Parathyroid adenoma (tissue), 2 donors: ENCODE measurements at regions not wholly inside any gene's neighbourhood (a gene's known extent, or its start where the extent isn't known, plus 50 kb on each side); places are given as distances from the start of the nearest gene placed in this dataset.

Experiments used
- H2AFZ ChIP-seq: fragments of 300-600 bp; sonication (generic); one replicate; pipeline ENCODE4 v1.7.0; 2017; ENCODE audit warnings: antibody characterized with exemption, mild to moderate bottlenecking
- H3K27ac ChIP-seq: fragments of 300-600 bp; sonication (generic); one replicate; pipeline ENCODE4 v1.7.0; 2017
- H3K27me3 ChIP-seq: fragments of 300-600 bp; sonication (generic); one replicate; pipeline ENCODE4 v1.7.0; 2017; ENCODE audit warnings: low read length; ENCODE audit not compliant: control insufficient read depth, insufficient read depth
- H3K36me3 ChIP-seq: fragments of 300-600 bp; sonication (generic); one replicate; pipeline ENCODE4 v1.7.0; 2017; ENCODE audit warnings: low read length; ENCODE audit not compliant: control insufficient read depth, insufficient read depth
- H3K4me1 ChIP-seq: fragments of 300-600 bp; sonication (generic); one replicate; pipeline ENCODE4 v1.7.0; 2017; ENCODE audit warnings: control low read depth
- H3K4me2 ChIP-seq: fragments of 300-600 bp; sonication (generic); one replicate; pipeline ENCODE4 v1.7.0; 2017; ENCODE audit warnings: low read length
- H3K4me3 ChIP-seq: fragments of 300-600 bp; sonication (generic); one replicate; pipeline ENCODE4 v1.7.0; 2017; ENCODE audit warnings: low read depth, low read length
- H3K79me2 ChIP-seq: fragments of 300-600 bp; sonication (generic); one replicate; pipeline ENCODE4 v1.7.0; 2017; ENCODE audit warnings: control low read depth
- H3K9ac ChIP-seq: fragments of 300-600 bp; sonication (generic); one replicate; pipeline ENCODE4 v1.7.0; 2017; ENCODE audit warnings: mild to moderate bottlenecking
- H3K9me3 ChIP-seq: fragments of 300-600 bp; sonication (generic); one replicate; pipeline ENCODE4 v1.7.0; 2017; ENCODE audit warnings: low read length; ENCODE audit not compliant: control insufficient read depth
- CTCF ChIP-seq: fragments of 300-600 bp; sonication (generic); IDR thresholded peaks from one replicate; pipeline ENCODE4 v1.7.0; 2017; ENCODE audit warnings: antibody characterized with exemption, mild to moderate bottlenecking
- donor health status: primary hyperparathyroidism.

- H3K27me3 ChIP-seq, result no peaks in the 10 kb centered on the region
- no peak overlapping the region for H2AFZ ChIP-seq
- H3K36me3 ChIP-seq, result no peaks in the 10 kb centered on the region
- H3K9me3 ChIP-seq, result no peaks in the 10 kb centered on the region
- no peaks in the 10 kb centered on the region for H3K79me2 ChIP-seq
- no peak overlapping the region for H3K27ac ChIP-seq
- no peak overlapping the region for H3K9ac ChIP-seq
- no peak for TF ChIP-seq CTCF
- H3K4me3 ChIP-seq, result no peak overlapping the region
- H3K4me1 ChIP-seq, result no peaks in the 10 kb centered on the region
- no peak overlapping the region for H3K4me2 ChIP-seq
These were observed 117.1 kb upstream of the POT1 start for GRCh38 chr7:125046767-125047166.

- Histone ChIP-seq H3K79me2 (no peaks in the 10 kb centered on the region), H2AFZ (no peak overlapping the region), H3K36me3 (no peaks in the 10 kb centered on the region), H3K4me1 (no peaks in the 10 kb centered on the region), H3K4me2 (no peak overlapping the region), H3K27me3 (no peaks in the 10 kb centered on the region), H3K9ac (no peak overlapping the region), H3K4me3 (no peak overlapping the region), H3K27ac (no peak overlapping the region), H3K9me3 (no peaks in the 10 kb centered on the region)
- TF ChIP-seq CTCF, result no peak
These were observed 103.9 kb upstream of the POT1 start for GRCh38 chr7:125033506-125033905.

GRCh38 chr7:125032943-125033342 lies 103.3 kb upstream of the POT1 start:
- Histone ChIP-seq H3K9me3 (no peaks in the 10 kb centered on the region), H3K79me2 (no peaks in the 10 kb centered on the region), H3K27me3 (no peaks in the 10 kb centered on the region), H3K27ac (no peak overlapping the region), H3K4me2 (no peak overlapping the region), H3K4me1 (no peaks in the 10 kb centered on the region), H3K36me3 (no peaks in the 10 kb centered on the region), H2AFZ (no peak overlapping the region), H3K9ac (no peak overlapping the region), H3K4me3 (no peak overlapping the region)
- no peak for TF ChIP-seq CTCF

GRCh38 chr7:125030756-125031387 lies 101.2 kb upstream of the POT1 start:
- Histone ChIP-seq H3K4me2 (no peak overlapping the region), H3K27me3 (no peaks in the 10 kb centered on the region), H3K4me3 (no peak overlapping the region), H3K4me1 (no peaks in the 10 kb centered on the region), H2AFZ (no peak overlapping the region), H3K79me2 (no peaks in the 10 kb centered on the region), H3K36me3 (no peaks in the 10 kb centered on the region), H3K9ac (no peak overlapping the region), H3K27ac (no peak overlapping the region), H3K9me3 (no peaks in the 10 kb centered on the region)
- no peak for TF ChIP-seq CTCF

- Histone ChIP-seq H3K9ac (no peak overlapping the region), H3K4me1 (no peaks in the 10 kb centered on the region), H3K9me3 (no peaks in the 10 kb centered on the region)
These were observed 96.0 kb upstream of the POT1 start for GRCh38 chr7:125025620-125026019.

More at GRCh38 chr7:125025620-125026019, 96.0 kb upstream of the POT1 start:
- Histone ChIP-seq H3K79me2 (no peaks in the 10 kb centered on the region), H3K4me3 (no peak overlapping the region), H3K4me2 (no peak overlapping the region), H3K27me3 (no peaks in the 10 kb centered on the region), H3K27ac (no peak overlapping the region), H2AFZ (no peak overlapping the region), H3K36me3 (no peaks in the 10 kb centered on the region)
- TF ChIP-seq CTCF, result no peak
